IPS DF 6.9 (cell line): ENCODE measurements at regions not wholly inside any gene's neighbourhood (a gene's known extent, or its start where the extent isn't known, plus 50 kb on each side); places are given as distances from the start of the nearest gene placed in this dataset.
A peak's percentile ranks its signal among the peaks of the same experiment; 100 is the strongest.
"Not testable (repeated sequence)": the region's sequence is repeated elsewhere in the genome, so short reads cannot be mapped to it uniquely, and the experiment has no call there.

Experiments
- DNase-seq: peaks from one replicate; pipeline ENCODE4 v3.0.0-alpha.2; 2013; ENCODE audit warnings: low read depth, low spot score
- H3K27ac ChIP-seq: one replicate; pipeline ENCODE4 v1.5.1; 2013; ENCODE audit warnings: low read length, control low read depth
- H3K27me3 ChIP-seq: 2 replicates; pipeline ENCODE4 v1.6.1; 2013; ENCODE audit warnings: mild to moderate bottlenecking, low read length; ENCODE audit not compliant: control insufficient read depth, insufficient read depth
- H3K36me3 ChIP-seq: 2 replicates; pipeline ENCODE4 v1.6.1; 2013; ENCODE audit warnings: low read length; ENCODE audit not compliant: control insufficient read depth, insufficient read depth
- H3K4me1 ChIP-seq: 2 replicates; pipeline ENCODE4 v1.6.1; 2013; ENCODE audit warnings: low read length; ENCODE audit not compliant: control insufficient read depth, insufficient read depth
- H3K4me3 ChIP-seq: 2 replicates; pipeline ENCODE4 v1.5.1; 2013; ENCODE audit warnings: mild to moderate bottlenecking, low read length
- H3K9me3 ChIP-seq: 2 replicates; pipeline ENCODE4 v1.6.1; 2013; ENCODE audit warnings: low read length, inconsistent platforms; ENCODE audit not compliant: control insufficient read depth, insufficient read depth
- WGBS: extraction: QIAGEN DNeasy Blood & Tissue Kit; methylation state at CpG from one replicate; pipeline ENCODE4 v1.1.7; 2013; ENCODE audit warnings: mixed read lengths, missing lambda C conversion rate; ENCODE audit not compliant: insufficient read length, insufficient coverage; 5-methylcytosine and 5-hydroxymethylcytosine counted together

DNA sequence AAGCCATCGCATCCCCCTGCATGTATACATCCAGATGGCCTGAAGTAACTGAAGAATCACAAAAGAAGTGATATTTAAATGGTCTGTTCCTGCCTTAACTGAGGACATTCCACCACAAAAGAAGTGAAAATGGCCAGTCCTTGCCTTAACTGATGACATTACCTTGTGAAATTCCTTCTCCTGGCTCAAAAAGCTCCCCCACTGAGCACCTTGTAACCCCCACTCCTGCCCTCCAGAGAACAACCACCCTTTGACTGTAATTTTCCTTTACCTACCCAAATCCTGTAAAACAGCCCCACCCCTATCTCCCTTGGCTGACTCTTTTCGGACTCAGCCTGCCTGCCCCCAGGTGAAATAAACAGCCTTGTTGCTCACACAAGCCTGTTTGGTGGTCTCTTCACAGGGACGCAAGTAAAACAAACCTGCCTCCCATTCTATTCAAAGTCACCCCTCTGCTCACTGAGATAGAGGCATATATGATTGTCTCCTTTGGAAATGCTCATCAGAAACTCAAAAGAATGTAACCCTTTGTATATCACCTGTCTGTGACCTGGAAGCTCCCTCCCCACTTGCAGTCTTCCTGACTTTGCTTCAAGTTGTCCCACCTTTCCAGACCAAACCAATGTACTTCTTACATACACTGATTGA, 227.0 kb upstream of the TACR3 start:
- H3K27me3 ChIP-seq, H3K36me3 ChIP-seq, H3K4me3 ChIP-seq, H3K9me3 ChIP-seq, H3K4me1 ChIP-seq, DNase-seq: not testable (repeated sequence)
- H3K27ac ChIP-seq = peak overlapping the region; percentile 90
- no CpG with 5 or more reads among the region's 3 CpGs for whole genome bisulfite sequencing

GRCh38 chr4:103938488-103938887, 218.7 kb upstream of the TACR3 start:
- Histone ChIP-seq H3K9me3 (no peaks in the 10 kb centered on the region), H3K27ac (no peak overlapping the region), H3K27me3 (no peaks in the 10 kb centered on the region), H3K4me1 (no peaks in the 10 kb centered on the region), H3K36me3 (peaks cover 2% of the 10 kb centered on the region; the same call in 1 of the 2 replicates), H3K4me3 (no peak overlapping the region)
- DNase-seq = no peak
- WGBS = no CpG with 5 or more reads among the region's 4 CpGs

DNA sequence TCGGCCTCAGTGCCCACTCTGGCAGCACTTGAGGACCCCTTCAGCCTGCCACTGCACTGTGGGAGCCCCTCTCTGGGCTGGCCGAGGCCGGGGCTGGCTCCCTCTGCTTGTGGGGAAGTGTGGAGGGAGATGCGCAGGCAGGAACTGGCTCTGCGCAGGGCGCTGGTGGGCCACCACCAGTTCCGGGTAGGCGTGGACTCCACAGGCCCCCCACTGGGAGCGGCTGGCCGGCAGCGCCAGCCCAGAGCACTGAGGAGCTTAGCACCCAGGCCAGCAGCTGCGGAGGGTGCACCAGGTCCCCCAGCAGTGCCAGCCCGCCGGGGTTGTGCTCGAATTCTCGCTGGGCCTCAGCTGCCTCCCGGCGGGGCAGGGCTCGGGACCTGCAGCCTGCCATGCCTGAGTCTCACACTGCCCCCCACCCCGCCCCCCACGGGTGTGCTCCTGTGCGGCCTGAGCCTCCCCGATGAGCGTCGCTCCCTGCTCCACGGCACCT, 216.9 kb upstream of the TACR3 start:
- H3K27me3 ChIP-seq = no peaks in the 10 kb centered on the region
- H3K4me3 ChIP-seq = no peak overlapping the region
- no peak overlapping the region for H3K27ac ChIP-seq
- H3K36me3 ChIP-seq = peaks cover 2% of the 10 kb centered on the region; the same call in 1 of the 2 replicates
- H3K4me1 ChIP-seq = no peaks in the 10 kb centered on the region
- WGBS = no CpG with 5 or more reads among the region's 26 CpGs
- H3K9me3 ChIP-seq = no peaks in the 10 kb centered on the region
- no peak for DNase-seq

DNA sequence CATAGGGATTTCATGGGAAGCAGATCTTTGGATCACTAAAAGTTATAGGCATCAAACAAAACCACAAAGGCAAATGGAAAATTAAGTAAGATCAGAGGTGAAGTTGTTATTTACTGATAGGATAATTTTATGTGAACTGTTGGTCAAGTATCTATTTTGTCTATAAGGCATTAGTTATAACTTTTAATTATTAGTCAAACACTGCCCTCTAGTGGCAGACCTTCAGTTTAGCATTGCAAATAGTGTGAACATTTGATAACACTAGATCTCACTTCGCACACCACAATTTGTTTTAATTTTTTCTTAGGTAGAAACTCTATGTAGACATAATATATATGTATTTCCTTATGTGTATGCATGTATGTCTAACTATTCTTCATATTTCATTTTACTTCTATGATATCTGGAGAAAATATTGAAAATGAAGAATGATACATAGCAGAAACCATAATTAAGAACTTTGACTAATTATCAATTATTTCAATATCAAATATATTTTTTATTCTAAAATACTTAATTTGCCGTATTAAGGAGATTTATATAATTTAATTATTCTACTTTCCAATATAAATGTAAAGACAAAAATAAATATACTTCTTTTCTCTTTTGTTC, 214.5 kb upstream of the TACR3 start:
- Histone ChIP-seq H3K27me3 (no peaks in the 10 kb centered on the region), H3K27ac (no peak overlapping the region), H3K4me3 (no peak overlapping the region), H3K36me3 (peaks cover 2% of the 10 kb centered on the region; the same call in 1 of the 2 replicates), H3K4me1 (no peaks in the 10 kb centered on the region), H3K9me3 (no peaks in the 10 kb centered on the region)
- no peak for DNase-seq
- no CpG with 5 or more reads among the region's 2 CpGs for WGBS

DNA sequence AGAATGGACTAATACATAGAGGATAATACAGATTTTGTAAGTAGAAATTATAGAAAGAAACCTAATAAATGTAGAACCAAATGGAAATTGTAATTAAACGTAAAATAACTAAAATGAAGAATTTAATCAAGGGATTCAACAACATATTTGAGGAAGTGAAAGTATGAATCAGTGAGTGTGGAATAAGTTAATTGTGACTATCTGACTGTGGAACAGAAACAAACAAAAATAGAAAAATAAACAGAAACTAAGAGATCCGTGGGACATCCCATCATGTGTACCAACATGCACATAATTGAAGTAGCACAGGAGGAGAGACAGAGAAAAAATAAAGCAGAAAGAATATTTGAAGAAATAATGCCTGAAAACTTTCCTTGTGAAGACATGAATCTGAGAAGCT, 208.6 kb upstream of the TACR3 start:
- no peaks in the 10 kb centered on the region for H3K4me1 ChIP-seq
- no CpG with 5 or more reads among the region's 2 CpGs for WGBS

GRCh38 chr4:103923551-103923950, 203.8 kb upstream of the TACR3 start:
- H3K36me3 ChIP-seq = no peaks in the 10 kb centered on the region
- WGBS = no CpG with 5 or more reads among the region's 2 CpGs
- no peaks in the 10 kb centered on the region for H3K27me3 ChIP-seq
- no peaks in the 10 kb centered on the region for H3K4me1 ChIP-seq
- H3K4me3 ChIP-seq = no peak overlapping the region
- H3K27ac ChIP-seq = no peak overlapping the region
- H3K9me3 ChIP-seq = no peaks in the 10 kb centered on the region
- DNase-seq = no peak

More for the DNA sequence above, 208.6 kb upstream of the TACR3 start:
- Histone ChIP-seq H3K36me3 (no peaks in the 10 kb centered on the region), H3K9me3 (no peaks in the 10 kb centered on the region), H3K27ac (no peak overlapping the region), H3K4me3 (no peak overlapping the region), H3K27me3 (no peaks in the 10 kb centered on the region)
- DNase-seq = no peak

DNA sequence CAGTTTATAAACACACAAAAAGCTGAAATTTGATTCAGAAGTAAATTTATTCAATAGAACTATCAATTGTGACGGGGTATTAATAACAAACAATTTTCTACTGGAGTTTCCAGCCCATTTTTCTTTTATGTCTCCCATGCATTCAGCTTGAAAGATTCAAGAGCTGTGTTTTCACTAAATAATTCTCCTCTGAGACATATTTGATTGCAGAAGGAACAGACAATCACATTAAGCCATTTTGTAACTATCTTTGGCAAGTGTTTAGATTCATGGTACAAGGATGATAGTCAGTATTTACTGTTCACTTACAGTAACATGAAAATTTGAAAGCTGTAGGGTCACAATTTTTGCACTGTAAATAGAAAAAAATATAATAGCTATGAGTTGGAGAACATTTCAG, 198.4 kb upstream of the TACR3 start:
- Histone ChIP-seq H3K27ac (no peak overlapping the region), H3K27me3 (no peaks in the 10 kb centered on the region), H3K9me3 (no peaks in the 10 kb centered on the region), H3K4me3 (no peak overlapping the region), H3K36me3 (no peaks in the 10 kb centered on the region), H3K4me1 (no peaks in the 10 kb centered on the region)
- no peak for DNase-seq
- no CpG with 5 or more reads among the region's 1 CpG for WGBS

DNA sequence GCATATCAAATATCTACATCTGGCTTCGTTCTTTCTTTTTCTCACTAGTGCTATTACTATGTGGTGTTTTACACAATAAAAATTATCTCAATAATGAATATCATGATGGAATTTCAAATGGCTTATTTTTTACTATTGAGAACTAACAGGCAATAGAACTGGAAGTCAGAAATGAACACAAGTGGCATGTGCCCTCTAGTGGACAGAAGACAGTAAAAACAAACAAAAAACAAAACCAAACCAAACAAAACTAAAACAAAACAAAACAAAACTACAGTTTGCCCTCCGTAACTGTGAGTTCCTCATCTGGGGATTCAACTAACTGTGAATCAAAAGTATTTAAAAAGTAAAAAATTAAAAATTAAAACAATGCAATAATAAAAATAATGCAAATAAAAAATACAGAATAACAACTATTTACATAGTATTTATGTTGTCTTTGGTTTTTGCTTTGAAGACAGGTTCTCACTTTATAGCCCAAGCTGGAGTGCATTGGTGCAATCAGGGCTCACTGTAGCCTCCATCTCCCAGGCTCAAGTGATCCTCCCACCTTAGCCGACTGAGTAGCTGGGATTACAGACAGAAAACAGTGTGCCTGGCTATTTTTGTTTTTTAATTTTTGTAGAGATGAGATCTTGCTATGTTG, 195.6 kb upstream of the TACR3 start:
- Histone ChIP-seq H3K9me3 (no peaks in the 10 kb centered on the region), H3K4me3 (no peak overlapping the region), H3K27me3 (no peaks in the 10 kb centered on the region), H3K27ac (no peak overlapping the region), H3K4me1 (no peaks in the 10 kb centered on the region), H3K36me3 (no peaks in the 10 kb centered on the region)
- DNase-seq = peak; percentile 11
- no CpG with 5 or more reads among the region's 3 CpGs for WGBS

GRCh38 chr4:103907414-103907813, 187.6 kb upstream of the TACR3 start:
- Histone ChIP-seq H3K4me1 (no peaks in the 10 kb centered on the region), H3K27me3 (no peaks in the 10 kb centered on the region), H3K27ac (no peak overlapping the region), H3K9me3 (no peaks in the 10 kb centered on the region), H3K4me3 (no peak overlapping the region), H3K36me3 (no peaks in the 10 kb centered on the region)
- WGBS = no CpG with 5 or more reads among the region's 2 CpGs
- no peak for DNase-seq

DNA sequence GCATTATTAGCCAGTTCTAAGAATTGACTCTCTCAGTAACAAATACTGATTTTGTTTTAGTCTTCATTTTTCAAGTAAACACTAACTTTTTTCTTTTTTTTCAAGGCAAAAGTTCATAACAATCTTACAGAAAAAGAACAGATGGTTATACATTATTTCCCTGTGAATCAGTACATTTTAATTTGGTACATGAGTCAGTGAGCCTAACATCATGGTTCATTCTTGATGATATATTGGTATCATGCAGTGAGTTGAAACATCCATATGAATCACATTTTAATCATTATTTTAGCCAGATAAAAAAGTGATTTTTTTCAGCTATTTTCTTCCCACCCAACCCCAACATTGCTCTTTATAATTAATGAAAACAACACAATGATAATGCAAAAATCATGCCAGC, 184.3 kb upstream of the TACR3 start:
- Histone ChIP-seq H3K4me3 (no peak overlapping the region), H3K9me3 (no peaks in the 10 kb centered on the region), H3K36me3 (no peaks in the 10 kb centered on the region), H3K27ac (no peak overlapping the region), H3K27me3 (no peaks in the 10 kb centered on the region), H3K4me1 (no peaks in the 10 kb centered on the region)
- no peak for DNase-seq
